NCI-H1048 (cell line): ENCODE measurements at regions not wholly inside any gene's neighbourhood (a gene's known extent, or its start where the extent isn't known, plus 50 kb on each side); places are given as distances from the start of the nearest gene placed in this dataset.

Source experiments
- DNase-seq: peaks from one replicate; lab custom pipeline; 2025; lab: John Stamatoyannopoulos, UW

GRCh38 chr12:69062621-69063237, 129.8 kb upstream of the CPM start:
- DNase-seq: no peak

DNA sequence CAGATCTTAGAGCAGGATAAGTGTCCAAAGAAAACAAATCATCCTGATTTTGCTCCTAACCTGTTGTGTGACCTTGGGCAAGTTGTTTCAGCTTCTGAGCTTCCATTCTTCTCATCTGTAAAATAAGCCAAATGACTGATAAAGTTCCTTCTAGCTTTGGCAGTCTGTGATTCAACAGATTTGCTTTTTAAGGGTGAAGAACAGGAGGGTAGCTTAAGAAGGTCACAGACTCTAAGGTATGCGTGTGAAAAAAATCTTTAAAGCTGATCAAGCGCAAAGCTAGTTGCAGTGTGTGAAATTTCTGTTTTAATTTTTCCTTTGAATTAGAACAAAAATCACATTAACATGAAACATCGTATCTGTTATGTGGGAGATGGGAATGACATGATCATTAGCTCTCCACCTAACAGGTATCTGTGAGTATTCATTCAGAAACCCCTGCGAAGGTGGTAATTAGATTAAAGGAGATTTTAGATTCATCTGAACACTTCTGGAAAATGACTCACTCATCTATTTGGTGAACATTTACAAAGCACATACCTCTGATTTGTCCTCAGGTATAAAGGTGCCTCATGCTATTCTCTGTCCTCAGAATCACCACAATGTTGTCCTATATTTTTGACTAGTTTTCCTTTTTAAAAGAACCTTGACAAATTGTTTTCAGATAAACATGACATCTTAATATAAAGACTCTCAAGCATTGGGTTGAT, 131.9 kb upstream of the CPM start:
- DNase-seq: no peak

- no peak for DNase-seq
Observed at GRCh38 chr12:69065775-69066174, 132.8 kb upstream of the CPM start.

DNA sequence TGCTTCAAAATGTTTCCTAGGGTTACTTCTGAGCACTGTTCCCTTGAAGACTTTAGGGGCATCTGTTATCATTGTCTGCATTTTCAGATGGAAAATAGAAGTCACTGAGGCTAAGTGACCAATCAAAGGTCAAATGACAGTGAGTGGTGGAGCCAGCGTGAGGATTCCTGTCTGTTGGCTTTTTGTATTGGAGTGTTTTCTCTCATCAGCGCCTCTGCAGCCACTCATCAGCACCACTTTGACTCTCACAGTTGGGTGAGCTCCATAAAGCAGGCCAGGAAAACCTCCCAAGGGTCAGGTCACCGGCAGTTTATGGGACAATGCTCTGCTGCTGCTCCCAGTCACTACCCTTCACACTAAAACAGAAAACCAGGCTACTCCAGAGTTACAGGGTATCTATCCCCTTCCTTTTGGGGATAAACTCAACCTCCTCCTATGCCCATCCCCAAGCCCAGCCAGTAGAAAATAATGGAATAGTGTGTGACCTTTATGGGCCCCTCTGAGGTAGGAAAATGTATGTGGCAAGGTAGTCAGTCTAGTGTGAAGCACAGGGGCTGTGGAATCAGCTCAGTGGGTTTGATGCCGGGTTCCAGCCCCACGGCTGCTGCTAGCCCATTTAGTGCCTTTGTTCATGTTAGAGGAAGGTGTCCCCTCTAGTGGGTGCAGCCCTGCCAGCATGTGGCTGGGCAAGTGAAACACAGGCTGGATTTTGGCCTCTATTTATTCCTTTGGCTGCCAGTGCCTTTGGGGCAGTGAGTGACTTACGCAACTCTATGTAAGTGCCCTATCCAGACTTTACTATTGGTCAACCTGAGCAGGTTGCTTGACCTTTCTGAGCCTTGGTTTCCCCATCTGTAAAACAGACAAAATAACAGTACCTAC, 133.8 kb upstream of the CPM start:
- no peak for DNase-seq

GRCh38 chr12:69067713-69068112, 134.7 kb upstream of the CPM start:
- peak; percentile 93 for DNase-seq

GRCh38 chr12:69068448-69068847, 135.5 kb upstream of the CPM start:
- DNase-seq: peak; percentile 50

DNA sequence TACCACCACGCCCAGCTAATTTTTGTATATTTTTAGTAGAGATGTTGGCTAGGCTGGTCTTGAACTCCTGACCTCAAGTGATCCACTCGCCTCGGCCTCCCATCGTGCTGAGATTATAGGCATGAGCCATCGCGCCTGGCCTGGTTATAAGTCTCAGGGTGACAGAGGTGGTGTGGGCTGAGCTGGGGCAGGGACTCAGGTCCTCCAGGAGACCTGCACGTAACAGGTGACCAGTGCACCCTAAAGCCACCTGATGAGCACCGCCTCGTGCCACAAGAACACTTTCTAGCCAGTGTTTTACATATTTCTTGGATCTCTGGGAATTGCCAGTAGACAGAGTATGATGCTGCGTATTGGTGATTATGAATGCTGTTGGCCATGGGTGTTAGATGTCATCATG, 136.5 kb upstream of the CPM start:
- no peak for DNase-seq

- peak; percentile 39 for DNase-seq
Observed at GRCh38 chr12:69070319-69071090, 137.5 kb upstream of the CPM start.

- no peak for DNase-seq
Observed at GRCh38 chr12:69071091-69071370, 138.1 kb upstream of the CPM start.

- no peak for DNase-seq
Observed at GRCh38 chr12:69073035-69073434, 140.1 kb upstream of the CPM start.

- no peak for DNase-seq
Observed at GRCh38 chr12:69074556-69075349, 141.8 kb upstream of the CPM start.

DNA sequence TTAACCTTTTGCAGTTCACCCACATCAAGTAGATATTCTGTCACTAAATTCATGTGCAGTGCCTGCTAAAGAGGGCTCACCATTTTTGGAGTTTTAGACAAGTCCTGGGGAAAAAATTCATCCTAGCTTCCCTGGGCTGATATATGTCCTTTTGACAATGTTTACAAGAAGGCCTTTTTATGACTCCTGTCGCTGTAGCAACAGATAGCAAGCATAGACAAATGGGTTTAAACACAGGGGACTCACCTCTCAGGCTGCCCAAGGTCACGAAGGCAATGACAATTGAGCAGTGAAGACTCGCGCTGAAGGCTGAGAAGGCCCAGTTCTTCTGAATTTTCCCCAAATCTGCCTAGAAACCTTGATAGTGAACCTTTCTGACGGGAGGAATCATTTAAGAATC, 150.7 kb upstream of the CPM start:
- no peak for DNase-seq

DNA sequence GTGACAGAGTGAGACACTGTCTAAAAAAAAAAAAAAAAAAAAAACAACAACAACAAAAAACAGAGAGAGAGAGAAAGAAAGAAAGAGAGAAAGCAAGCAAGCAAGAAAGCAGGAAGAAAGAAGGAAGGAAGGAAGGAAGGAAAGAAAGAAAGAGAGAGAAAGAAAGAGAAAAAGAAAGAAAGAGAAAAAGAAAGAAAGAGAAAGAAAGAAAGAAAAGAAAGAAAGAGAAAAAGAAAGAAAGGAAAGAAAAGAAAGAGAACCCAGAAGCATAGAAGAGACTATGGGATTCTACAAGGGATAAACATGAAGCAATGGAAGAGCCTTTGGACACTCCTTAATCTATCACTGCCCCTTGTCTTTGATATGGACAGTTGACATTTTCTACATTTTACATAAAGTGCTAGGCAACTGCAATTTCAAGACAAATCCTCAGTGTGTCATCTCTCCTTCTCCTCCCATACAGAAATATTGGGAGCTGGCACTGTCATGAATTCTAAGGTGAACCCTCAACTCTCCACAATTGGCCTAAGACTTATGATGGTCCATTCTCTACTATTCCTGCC, 151.9 kb upstream of the CPM start:
- DNase-seq: no peak

- no peak for DNase-seq
Observed at GRCh38 chr12:69085852-69086251, 152.9 kb upstream of the CPM start.

DNA sequence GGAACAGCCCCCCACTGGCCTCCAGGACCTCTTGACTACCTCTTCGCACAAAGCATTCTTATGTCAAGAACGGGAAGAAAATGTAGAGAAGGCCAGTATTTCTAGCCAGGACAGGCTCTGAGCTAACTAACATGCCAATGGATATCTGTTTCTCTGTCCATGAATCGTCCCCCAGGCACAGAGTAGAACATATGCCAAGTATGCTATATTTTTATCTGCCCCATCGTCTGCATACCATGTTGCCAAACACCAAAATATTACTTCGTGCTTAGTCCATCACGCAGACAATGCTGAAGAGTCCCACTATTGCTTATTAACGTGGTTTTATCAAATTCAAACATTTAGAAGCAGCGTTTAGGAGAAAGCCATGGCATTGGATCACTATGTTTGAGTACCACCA, 151.4 kb upstream of the CPSF6 start:
- no peak for DNase-seq

GRCh38 chr12:69090722-69091121, 148.6 kb upstream of the CPSF6 start:
- DNase-seq: no peak

DNA sequence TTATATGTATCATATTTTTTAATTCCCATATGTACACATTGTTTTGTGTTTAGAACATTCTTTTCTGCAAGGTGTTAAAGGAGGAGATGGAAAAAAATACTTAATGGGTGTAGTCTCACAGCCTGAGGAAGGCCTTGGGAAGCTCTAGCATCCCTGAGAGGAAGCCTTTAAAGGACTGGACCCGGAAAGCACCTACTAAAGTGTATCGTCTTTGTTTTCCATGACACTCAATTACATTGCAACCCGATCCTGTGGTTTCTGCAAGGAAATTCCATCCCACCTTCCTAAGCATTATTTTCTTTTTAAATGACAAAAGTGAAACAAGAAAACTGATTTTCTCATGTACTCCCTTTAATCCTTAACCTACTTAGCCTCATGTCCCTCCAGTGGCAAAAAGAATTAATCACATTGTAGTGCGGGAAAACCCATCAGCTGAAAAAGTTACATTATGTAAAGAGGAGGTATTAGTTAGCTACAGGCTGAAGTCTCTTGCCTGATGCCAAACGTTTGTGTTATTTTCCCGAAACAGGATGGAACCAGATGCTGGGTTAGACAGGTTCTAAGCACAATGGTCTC, 147.8 kb upstream of the CPSF6 start:
- no peak for DNase-seq

DNA sequence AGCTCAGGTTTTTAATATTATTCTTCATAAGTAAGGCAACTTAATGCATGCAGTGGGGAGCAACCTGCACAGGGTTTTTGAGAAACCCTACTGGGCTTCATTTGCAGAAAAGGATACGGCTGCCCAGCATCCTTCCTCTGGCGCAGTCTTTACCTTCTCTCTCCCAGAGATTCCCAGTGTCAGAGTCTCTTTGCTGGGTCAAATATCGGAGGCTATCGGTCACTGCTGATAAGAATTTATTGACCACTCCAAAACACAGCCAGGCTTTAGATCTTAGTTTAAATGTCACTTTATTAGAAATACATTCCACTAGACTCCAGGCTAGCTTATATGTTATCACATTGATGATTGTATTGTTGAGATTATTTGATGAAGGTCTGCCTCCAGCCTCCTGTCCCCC, 147.2 kb upstream of the CPSF6 start:
- DNase-seq: no peak

- no peak for DNase-seq
Observed at GRCh38 chr12:69094606-69095216, 144.7 kb upstream of the CPSF6 start.

DNA sequence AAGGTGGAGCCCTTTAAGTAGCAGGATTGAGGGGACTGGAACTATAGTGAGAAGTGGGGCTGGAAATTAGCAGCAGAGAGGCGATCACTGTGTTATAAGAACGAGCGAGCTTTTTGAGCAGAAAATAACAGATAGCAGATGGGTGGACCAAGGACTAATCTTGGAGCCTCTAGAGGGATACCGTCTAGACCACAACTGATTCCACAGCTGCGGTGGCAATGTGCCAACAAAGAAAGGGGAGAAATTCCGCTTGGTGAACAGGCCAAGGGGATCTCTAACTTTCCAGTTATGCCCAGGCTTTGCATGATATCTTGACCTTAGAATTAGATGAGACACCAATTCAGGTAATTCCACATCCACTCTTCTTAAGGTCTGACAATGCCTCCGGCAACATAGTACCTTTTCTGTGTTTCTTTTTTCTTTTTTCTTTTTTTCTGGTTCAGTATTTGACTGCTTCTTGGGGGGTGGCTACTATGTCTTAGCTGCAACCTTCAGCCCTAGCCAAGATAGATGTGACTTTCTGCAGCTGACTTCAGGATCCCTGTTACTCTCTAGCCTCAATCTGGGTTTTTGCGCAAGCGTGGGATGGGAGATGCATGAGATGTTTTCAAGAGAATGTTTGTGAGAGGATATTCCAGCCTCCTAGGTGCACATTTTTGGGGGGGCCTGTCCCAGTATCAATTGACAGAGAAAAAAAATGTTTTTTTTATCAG, 143.4 kb upstream of the CPSF6 start:
- DNase-seq: no peak
